Neutrophil (primary cell): ENCODE measurements at regions not wholly inside any gene's neighbourhood (a gene's known extent, or its start where the extent isn't known, plus 50 kb on each side); places are given as distances from the start of the nearest gene placed in this dataset.

Source experiments
- H3K27ac ChIP-seq: fragments of 200-600 bp; sonication (generic); 2 replicates; pipeline ENCODE4 v1.5.1; 2016; ENCODE audit warnings: mild to moderate bottlenecking, moderate library complexity
- H3K27me3 ChIP-seq: fragments of 200-600 bp; sonication (generic); 2 replicates; pipeline ENCODE4 v1.6.0; 2016; ENCODE audit warnings: mild to moderate bottlenecking
- H3K36me3 ChIP-seq: fragments of 200-600 bp; sonication (generic); 2 replicates; pipeline ENCODE4 v1.5.1; 2017
- H3K4me1 ChIP-seq, 2 experiments: fragments of 200-600 bp in 1 of 2; sonication (generic) in 1 of 2; 1 replicate in 1 of 2; 2 replicates in 1 of 2; pipeline versions ENCODE4 v1.5.1 to v1.6.1; 2013 to 2016; ENCODE audit warnings: low read depth in 1 of 2, low read length in 1 of 2, mild to moderate bottlenecking in 1 of 2, moderate library complexity in 1 of 2; ENCODE audit not compliant: control insufficient read depth in 1 of 2, insufficient read depth in 1 of 2
- H3K4me3 ChIP-seq, 2 experiments: fragments of 200-600 bp in 1 of 2; sonication (generic) in 1 of 2; 1 replicate in 1 of 2; 2 replicates in 1 of 2; pipeline ENCODE4 v1.5.1; 2013 to 2016; ENCODE audit warnings: low read depth in 1 of 2, low read length in 1 of 2, mild to moderate bottlenecking in 1 of 2, moderate library complexity in 1 of 2
- H3K9me3 ChIP-seq: fragments of 200-600 bp; sonication (generic); 2 replicates; pipeline ENCODE4 v1.5.1; 2016
- CTCF ChIP-seq: fragments of 200-600 bp; sonication (generic); IDR thresholded peaks from 2 replicates; pipeline ENCODE4 v1.5.1; 2016; ENCODE audit warnings: antibody characterized with exemption

GRCh38 chr18:56516789-56517188, 121.6 kb downstream of the TXNL1 start:
- H3K27me3 ChIP-seq, result no peaks in the 10 kb centered on the region
- TF ChIP-seq CTCF, result no peak
- H3K27ac ChIP-seq, result no peak overlapping the region

GRCh38 chr18:56515522-56515921, 122.9 kb downstream of the TXNL1 start:
- TF ChIP-seq CTCF, result no peak
- Histone ChIP-seq H3K27me3 (no peaks in the 10 kb centered on the region), H3K4me1 (no peaks in the 10 kb centered on the region), H3K36me3 (no peaks in the 10 kb centered on the region), H3K9me3 (no peaks in the 10 kb centered on the region), H3K4me3 (no peak overlapping the region), H3K27ac (no peak overlapping the region)

More at GRCh38 chr18:56516789-56517188, 121.6 kb downstream of the TXNL1 start:
- Histone ChIP-seq H3K36me3 (no peaks in the 10 kb centered on the region), H3K4me3 (no peak overlapping the region), H3K4me1 (no peaks in the 10 kb centered on the region), H3K9me3 (no peaks in the 10 kb centered on the region)

GRCh38 chr18:56511996-56512395, 126.4 kb downstream of the TXNL1 start:
- no peak for TF ChIP-seq CTCF
- Histone ChIP-seq H3K9me3 (no peaks in the 10 kb centered on the region), H3K4me1 (no peaks in the 10 kb centered on the region), H3K4me3 (no peak overlapping the region), H3K36me3 (no peaks in the 10 kb centered on the region), H3K27ac (no peak overlapping the region), H3K27me3 (no peaks in the 10 kb centered on the region)

- no peak for TF ChIP-seq CTCF
- no peaks in the 10 kb centered on the region for H3K4me1 ChIP-seq
- H3K27me3 ChIP-seq, result no peaks in the 10 kb centered on the region
- H3K4me3 ChIP-seq, result no peak overlapping the region
- H3K36me3 ChIP-seq, result no peaks in the 10 kb centered on the region
- no peaks in the 10 kb centered on the region for H3K9me3 ChIP-seq
- H3K27ac ChIP-seq, result no peak overlapping the region
These were observed 128.3 kb downstream of the TXNL1 start for GRCh38 chr18:56510108-56510507.

GRCh38 chr18:56509656-56510055, 128.7 kb downstream of the TXNL1 start:
- Histone ChIP-seq H3K27ac (no peak overlapping the region), H3K27me3 (no peaks in the 10 kb centered on the region), H3K4me1 (no peaks in the 10 kb centered on the region), H3K4me3 (no peak overlapping the region), H3K36me3 (no peaks in the 10 kb centered on the region), H3K9me3 (no peaks in the 10 kb centered on the region)
- no peak for TF ChIP-seq CTCF

- Histone ChIP-seq H3K36me3 (no peaks in the 10 kb centered on the region), H3K4me3 (no peak overlapping the region), H3K27me3 (no peaks in the 10 kb centered on the region), H3K27ac (no peak overlapping the region), H3K9me3 (no peaks in the 10 kb centered on the region), H3K4me1 (no peaks in the 10 kb centered on the region)
- TF ChIP-seq CTCF, result no peak
These were observed 129.9 kb downstream of the TXNL1 start for GRCh38 chr18:56508370-56509036.
